ENCODE measurements at regions not wholly inside any gene's neighbourhood (a gene's known extent, or its start where the extent isn't known, plus 50 kb on each side); places are given as distances from the start of the nearest gene placed in this dataset.

GRCh38 chr3:127457546-127458145 is 132.9 kb downstream of the TPRA1 start:
- TF ChIP-seq CTCF (IDR thresholded peaks at IDR 0.05), result no peak
- TF ChIP-seq POLR2A (IDR thresholded peaks at IDR 0.05), result no peak

Data from esophagus squamous epithelium (tissue), 4 donors.